ENCODE measurements at regions not wholly inside any gene's neighbourhood (a gene's known extent, or its start where the extent isn't known, plus 50 kb on each side); places are given as distances from the start of the nearest gene placed in this dataset.
A peak's percentile ranks its signal among the peaks of the same experiment; 100 is the strongest.

DNA sequence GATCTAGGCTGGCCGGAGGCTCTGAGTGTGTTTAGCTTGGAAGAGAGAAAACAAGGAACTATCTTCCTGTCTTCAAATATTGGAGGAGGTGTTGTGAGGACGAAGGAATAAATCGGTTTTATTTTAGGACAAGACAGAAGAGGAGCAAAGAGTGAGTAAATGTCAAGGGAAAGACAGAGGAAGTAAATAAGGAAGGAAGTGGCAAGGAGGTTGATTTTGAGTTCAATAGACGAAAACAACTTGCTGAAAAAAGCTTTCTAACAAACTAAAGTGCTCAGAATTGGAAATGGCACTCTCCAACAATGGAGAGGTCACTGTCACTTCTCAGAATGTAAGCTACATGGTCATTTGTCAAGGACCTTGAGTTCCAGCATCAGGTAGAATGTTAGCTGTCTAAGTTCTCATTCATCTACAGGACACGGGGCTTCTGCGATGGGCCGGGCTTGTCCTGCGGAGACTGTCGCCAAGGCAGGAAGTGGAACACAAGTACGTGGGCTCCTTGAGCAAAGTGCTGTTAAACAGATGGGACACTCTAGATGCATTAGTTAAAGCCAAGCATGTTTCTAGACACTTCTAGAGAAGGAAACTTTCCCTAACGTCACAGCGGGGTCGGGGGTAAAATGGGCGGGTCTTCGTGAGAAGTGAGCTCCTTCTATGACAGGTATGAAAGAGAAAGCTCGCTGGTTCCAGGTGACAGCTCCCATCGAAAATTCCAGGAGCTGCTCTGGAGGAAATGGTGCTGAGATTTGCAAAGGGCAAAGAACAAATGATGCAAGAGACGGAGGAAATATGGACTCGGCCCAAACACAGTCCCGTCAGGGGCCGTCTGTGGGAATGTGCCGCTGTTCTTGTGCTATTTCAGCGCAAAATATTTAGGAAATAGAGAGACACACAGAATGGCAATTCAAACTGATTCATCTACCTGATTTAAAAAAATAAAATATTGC lies 103.9 kb upstream of the UBL3 start:
- no peak for DNase-seq

DNA sequence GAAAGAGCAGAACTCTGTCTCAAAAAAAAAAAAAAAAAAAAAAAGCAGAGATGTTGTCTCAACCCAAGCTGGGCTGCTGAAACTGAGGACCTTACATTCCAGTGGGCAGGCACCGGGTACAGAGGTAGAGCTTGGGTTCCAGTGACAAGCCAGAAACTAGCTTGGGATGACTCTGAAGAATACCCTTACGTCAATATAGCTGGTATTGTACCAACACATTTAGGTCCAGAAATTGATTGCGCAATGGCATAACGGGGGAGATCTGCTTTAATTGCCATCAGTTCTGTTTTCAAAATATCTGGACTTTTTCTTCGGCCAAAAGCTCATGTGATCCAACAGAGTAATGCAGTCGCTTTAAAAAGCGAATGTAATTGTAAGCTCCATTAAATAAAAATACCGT lies 103.1 kb upstream of the UBL3 start:
- DNase-seq, result no peak

DNA sequence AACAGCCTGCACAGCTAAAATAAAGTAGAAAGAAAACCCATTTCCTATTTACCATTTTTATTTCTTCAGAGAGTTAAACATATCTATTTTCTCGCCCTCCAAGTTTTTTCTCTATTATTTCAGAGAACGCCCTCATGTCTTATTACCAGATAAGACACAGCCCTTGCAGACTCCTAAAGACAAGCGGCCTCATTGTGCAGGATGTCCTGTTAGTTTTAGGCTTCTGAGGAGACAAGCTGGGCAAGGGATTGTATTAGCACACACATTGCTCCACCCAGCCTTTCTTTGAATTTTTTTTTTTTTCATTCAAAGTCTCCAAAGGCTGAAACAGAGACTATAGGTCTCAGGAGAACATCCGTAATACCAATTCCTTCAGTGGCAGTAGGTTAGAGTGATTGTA lies 101.8 kb upstream of the UBL3 start:
- DNase-seq, result no peak

DNA sequence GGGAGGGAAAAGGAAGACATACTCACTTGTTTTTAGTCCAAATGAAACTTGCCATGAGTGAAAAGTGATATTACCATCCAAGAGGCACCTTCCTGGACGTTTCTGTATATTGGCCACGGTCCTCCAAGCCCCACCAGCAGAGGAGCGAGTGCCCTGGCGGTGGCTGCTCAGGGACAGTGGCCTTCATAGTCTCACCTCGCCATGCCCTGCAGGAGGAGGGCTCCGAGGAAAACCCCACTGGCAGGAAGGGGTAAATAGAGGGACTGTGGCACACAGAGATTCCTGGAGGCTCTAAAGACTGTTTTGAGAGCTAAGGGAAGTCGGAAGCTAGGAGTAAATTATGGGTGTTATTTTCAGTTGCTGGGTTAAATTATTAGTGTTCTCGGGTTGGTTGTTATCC lies 98.4 kb upstream of the UBL3 start:
- DNase-seq, result no peak

DNA sequence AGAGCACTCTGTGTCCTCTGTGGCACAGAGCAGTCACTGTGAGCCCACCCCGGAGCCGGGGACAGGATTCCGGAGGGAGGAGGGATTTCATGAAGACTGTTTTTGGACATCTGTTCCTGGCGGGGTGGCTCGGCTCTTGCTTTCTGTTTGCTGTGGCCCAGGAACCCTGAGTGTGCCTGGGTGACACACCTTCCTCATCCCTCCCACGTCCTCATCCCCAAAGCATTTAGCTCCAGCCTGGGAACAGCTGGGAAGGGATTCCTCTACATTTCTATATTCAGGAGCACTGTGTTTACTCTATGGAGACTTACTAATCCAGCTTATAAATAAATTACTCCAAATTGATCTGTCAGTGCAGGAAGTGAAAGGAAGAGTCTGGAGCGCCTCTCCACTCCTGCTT lies 97.8 kb upstream of the UBL3 start:
- DNase-seq, result no peak

DNA sequence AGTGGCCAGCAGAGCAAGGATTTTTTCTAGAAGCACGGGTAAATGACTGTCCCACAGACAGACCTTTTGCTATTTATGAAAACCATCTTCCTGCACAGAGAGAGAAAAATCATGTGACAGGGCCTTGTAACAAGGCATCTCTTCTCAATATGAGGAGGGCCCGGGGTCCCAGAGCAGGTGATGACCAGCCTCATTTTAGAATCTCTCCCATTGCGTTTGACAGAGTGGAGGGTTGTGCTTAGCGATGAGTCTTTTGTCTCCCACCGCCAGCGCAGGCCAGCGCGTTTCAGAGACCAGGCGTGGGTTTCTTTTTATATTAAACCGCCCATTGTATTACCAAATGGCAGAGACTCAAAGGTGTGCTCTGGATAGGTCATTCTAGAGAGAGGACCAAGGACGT lies 97.4 kb upstream of the UBL3 start:
- DNase-seq, result no peak

DNA sequence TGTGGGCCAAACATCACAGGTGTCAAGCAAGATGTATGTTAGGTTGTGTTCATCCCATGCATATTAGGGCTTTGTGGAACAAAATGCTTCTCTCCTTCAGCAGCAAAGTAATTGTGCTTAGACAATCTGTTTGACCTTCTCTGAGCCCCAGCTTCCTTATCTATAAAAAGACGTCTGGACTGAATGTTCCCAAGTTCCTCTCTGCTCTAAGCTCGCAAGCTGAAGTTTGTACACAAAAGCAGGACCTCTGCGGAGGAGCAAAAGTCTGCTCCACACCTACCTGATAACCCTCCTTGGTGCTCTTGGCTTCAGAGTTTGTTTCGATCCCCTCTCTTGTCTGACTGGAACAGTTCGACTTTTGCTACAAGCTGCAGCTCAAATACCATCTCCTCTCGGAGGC lies 95.7 kb upstream of the UBL3 start:
- no peak for DNase-seq

DNA sequence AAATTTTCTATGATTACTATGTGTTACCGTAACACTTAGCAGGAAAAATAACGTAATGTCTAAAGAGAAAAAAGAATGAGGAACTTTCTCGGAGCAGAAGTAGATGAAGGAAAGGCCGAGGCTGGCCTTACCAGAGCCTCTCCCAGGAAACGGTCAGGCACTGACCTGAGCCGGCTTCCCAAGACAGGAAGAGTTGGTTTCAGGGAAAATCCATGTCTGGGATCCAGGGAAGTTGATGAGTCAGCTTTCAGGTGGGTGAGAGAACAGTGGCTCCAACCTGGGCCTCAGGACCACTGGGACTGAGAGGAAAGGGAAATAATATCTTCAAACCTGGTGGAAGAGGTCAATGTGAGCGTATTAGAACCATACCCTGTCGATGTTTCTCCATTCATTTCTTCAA lies 93.3 kb upstream of the UBL3 start:
- DNase-seq, result no peak

DNA sequence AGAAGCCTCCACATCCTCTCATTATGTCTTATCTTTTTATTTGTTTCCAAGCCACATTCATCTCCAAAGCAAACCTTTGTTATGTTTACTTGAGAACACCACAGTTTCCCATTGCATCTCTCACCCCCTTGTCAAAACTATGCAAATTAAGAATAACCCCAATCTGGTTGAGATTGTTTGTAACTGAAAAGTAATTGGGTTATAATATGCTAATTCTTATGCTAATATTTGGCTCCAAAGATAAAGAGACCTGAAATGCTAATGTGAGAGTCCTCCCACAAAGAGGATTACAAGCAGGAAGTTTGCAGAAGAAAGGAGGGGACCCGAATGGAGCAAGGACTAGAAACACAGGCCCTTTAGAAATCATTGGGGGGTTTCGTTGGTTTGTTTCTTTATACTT lies 92.9 kb upstream of the UBL3 start:
- DNase-seq, result no peak

DNA sequence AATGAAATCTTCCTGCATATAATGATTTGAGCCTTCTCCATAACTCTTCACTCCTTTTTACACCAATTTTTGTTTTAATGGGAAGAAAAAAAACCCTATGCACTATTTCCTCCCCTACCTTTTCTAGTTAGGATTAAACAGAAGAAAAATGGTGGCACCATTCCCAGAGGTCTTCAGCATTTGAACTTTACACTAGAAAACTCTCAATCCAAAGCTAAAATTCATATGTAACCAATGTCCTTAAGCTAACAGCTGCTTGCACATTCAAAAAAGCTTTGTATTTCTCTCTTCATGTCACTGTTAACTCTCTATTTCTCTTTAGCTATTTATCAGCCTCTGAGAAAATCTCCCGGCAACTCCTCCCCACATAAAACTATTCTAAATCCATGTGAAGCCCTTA lies 90.3 kb upstream of the UBL3 start:
- DNase-seq, result no peak

DNA sequence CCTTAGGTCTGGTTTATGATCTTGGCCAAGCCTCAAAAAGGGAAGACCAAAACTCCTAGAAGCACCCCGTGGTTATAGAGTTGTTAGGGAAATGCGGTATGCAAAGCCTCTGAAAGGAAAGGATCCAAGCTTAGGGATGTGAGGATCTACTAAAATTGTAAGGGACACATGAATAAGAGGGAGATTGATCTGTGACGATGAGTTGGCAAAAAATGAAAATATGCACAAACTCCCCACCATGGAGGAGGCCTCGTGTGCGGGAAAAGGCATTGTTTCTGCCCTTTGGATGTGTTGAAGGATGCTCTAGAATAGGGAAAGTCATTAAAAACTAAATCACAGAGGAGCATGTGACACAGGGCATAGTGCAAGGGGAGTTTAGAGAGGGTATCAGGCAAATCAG lies 88.7 kb upstream of the UBL3 start:
- DNase-seq, result no peak

DNA sequence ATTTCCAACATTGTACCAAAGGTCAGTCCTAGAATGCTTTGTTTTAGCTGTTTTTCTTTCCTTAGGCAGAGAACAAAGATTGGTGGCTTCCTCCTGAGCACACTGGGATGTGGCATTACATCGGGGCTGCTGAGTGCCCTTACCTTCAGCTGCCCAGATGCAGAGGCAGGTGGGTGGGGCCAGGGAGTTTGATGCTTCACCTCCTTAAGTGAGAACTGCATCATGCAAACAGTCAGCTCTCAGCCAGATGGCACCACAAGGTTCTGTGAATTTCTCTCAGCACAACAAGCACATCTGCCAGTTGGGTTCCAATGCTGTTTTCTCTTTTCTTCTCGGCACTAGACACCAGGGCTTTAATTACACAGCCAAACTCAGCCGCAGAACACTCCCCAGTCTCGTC lies 87.4 kb upstream of the UBL3 start:
- DNase-seq, result no peak

DNA sequence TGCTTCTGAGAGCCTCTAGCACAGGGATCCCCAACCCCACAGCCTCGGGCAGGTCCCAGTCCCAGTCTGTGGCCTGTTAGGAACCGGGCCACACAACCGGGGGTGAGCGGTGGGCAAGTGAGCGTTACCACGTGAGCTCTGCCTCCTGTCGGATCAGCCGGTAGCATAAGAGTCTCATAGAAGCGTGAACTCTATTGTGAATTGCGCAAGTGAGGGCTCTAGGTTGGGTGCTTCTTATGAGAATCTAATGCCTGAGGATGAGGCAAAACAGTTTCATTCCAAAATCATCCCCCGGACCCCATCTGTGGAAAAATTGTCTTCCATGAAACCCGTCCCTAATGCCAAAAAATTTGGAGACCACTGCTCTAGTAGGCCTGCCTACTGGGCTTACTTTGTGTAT lies 87.0 kb upstream of the UBL3 start:
- no peak for DNase-seq

DNA sequence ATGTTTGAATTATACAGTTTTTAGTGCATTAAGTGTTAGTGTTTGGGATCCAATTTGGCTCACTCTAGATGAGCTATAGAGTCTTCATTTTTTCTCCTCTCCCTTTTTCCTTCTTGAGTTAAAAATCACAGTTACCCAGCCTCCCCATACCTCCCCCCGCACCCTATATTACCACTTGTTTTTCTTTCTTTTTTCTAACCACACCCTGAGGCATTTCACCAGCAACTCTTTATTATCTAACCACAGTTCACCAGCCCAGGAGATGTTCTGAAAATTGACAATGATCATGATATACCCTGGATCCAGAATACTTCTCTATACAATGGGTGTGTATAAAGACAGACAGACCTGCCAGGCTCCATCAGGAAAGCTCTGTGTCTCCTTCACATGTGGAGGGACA lies 86.5 kb upstream of the UBL3 start:
- DNase-seq, result no peak

DNA sequence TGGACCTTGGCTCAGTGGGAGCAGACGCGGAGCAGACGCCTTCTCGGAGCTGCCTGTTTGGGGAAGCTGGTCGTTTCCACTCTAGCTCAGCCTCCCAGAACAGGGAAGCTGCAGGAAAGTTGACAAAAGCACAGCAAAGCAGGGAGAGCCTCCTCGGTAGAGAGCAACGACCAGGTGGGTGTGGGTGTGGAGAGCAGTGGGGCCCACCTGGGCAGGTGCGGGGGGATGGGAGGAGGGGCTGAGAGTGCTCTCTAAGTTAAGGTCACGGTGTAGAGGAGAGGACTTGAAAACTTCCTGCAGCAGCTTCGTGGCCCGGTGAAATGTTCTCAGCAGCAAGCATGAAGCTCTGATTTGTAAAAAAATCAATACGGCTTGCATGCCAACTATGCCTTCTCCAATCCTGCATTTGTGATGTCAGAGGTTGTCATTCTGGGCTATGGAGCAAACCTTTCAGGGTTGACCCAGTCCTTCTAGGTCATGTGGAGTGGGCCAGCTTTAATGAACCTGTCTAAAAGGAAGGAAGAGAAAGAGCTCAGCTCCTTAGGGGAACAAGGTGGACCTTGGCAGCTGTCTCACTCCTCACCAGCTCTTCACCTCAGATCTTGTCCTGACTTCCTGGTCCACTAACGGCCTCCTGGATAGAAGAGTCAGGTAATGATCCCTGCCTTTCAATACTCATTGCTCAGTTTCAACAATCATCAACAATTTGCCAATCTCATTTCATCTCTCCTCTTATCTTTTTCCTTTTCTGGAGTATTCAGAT lies 85.8 kb upstream of the UBL3 start:
- DNase-seq, result peak in 1 of 14 donors; percentile 9

DNA sequence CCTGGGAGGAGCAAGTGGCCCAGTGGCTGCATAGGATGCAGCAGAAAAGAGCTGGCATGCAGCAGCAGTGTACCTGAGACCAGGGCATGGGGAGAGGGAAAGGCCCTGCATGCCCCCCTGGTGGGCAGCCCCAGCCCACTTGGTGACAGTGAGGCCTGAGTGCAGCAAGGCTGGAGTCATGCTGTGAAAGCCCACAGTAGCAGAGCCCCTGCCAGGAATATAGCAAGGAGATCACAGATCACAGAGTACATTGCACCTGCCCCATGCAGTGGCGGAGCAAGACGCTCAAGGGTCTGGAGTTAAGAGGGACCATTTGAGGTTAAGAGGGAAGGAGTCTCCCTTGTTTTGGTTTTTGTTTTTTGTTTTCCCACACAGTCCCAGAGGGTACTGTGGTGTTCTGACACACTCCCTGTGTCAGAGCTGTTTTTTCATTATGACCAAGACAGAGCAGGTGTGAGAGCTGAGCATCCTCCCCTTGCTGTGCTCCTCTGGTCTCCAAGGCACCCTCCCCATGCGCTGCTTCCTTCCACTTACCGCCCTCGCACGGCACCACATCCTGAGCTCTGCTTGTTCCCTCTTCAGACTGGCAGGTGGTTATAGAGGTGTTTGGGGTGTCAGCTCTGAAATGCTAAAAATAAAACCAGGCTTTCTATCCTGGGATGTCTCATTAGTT lies 85.0 kb upstream of the UBL3 start:
- peak in 1 of 14 donors; percentile 8 for DNase-seq

DNA sequence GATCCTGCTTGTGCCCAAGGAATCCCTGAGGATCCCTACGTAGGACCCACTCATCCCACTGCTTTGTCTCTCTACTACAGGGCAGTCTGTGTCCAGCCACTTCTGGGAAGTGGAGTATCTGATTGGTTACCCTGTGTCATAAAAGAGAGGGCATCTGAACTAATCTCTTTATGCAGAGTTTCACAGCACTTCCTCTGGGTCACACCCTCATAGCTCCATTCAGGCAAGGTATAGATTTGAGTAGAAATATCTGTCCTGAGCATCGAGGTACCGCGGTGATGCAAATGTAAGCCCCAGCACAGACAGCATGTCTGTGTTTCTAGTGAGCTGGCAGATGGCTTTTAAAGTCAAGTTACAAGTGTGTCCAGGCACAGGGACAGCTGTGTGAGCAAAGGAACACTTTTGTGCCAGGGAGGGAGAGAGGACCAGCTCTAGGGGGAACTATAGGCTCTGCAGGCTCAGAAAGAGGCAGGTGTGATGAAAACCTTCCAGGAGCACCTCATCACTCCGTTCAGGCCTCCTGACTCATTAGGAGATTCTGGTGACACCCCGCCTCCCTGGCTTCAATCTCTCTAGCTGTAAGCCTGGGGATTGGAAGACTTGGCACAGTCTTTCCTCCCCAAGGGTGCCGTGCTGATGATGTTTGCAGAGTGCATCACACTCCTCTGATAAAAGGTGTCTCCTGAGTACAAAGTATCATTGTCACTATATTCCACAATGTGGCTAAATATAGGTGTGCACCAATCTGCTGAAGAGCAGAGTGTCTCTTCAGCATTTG lies 84.3 kb upstream of the UBL3 start:
- no peak for DNase-seq

DNA sequence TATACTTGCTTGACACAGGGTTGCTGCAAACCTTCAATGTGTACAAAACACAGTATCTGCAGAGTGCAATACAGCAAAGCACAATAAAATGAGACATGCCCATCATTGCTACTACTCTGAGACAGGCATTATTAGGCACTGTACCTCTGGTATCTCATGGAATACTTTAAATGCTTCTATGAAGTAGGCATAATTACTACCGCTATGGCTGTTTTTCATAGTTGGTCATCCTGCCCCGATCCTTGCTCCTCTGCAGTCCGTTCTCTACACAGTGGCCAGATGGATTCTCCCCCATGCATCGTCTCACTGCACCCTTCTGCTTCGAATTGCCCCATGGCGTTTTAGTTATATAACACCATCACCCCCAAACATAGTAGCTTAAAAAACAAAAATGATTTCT lies 83.0 kb upstream of the UBL3 start:
- DNase-seq, result no peak

DNA sequence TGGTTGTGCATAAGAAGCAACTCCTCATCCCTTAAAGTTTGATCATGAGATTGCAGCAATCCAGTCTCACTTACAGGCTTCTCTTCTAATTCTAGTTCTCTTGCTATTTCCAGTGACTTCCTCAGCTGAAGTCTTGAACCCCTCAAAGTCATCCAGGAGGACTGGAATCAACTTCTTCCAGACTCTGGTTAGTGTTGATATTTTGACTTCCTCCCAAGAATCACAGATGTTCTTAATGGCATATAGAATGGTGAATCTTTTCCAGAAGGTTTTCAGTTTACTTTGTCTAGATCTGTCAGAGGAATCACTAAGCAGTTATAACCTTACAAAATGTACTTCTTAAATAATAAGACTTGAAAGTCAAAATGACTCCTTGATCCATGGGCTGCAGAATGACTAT lies 81.3 kb upstream of the UBL3 start:
- no peak for DNase-seq

DNA sequence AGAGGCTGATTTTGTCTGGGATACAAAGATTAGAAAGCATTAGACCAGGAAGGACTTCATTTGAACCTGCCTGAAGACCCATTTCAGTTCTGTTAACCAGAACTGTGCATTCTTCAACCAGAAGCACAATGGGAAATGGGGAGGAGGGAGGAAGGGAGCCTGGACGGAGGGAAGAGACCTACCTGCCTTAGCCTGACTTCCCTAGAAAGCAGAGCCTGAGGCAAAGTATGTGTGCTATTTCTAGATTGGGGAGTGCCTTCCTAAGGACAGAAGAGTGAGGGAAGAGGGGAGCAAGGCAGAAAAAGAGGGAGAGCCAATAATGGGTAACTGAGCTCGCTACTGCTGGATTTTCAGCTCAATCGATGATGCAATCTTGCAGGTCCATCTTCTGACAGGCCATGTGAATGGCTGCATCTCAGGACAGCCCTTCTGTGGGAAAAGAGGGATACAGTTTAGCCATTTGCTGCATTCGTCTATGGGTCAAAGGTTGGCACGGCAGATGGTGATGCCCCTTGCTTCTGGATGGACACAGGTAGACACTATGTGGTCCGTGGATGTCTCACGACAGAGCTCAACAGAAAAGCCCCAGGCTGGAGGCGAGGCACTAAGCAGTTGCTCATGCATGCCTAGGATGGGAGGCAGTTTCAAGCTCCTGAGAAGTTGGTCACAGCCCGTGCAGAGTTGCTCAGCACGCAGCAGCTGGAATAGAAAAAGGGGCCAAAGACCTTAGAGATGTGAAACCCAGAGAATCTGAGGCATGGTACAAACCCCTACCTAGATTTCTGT lies 78.8 kb upstream of the UBL3 start:
- DNase-seq, result no peak

DNA sequence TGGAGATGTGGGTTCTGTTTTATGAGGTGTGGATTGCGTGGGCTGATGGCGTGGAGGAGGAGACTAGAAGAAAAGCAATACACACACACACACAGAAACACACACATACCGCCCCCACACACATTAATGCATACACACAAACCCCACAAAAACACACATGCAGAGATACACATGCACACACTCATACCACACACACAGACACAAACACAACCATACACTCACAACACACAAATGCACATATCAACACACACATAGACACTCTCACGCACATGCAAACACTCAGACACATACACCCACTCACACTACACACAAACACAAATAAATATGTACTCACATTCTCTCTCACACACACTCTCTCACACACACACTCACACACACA lies 75.7 kb upstream of the UBL3 start:
- DNase-seq, result no peak
